ENCODE measurements at regions not wholly inside any gene's neighbourhood (a gene's known extent, or its start where the extent isn't known, plus 50 kb on each side); places are given as distances from the start of the nearest gene placed in this dataset.
"Not testable (repeated sequence)": the region's sequence is repeated elsewhere in the genome, so short reads cannot be mapped to it uniquely, and the experiment has no call there.

GRCh38 chrX:80578517-80579105 is 158.4 kb downstream of the TENT5D start:
- Histone ChIP-seq H3K79me1 (replicated peaks; ENCODE audit: low read length, poor library complexity, severe bottlenecking) (no peaks in the 10 kb centered on the region), H3K27me3 (ENCODE audit: control insufficient read depth in 1 of 2, insufficient read depth in 1 of 2, low read length in 2 of 2) (no peaks in the 10 kb centered on the region), H3K27ac (ENCODE audit: low read length, poor library complexity, severe bottlenecking) (no peak overlapping the region), H3K9ac (ENCODE audit: low read length) (no peak overlapping the region), H4K91ac (ENCODE audit: low read length) (no peak overlapping the region), H3K9me3 (ENCODE audit: control insufficient read depth, low read length) (peaks cover 1% of the 10 kb centered on the region), H3K4me1 (ENCODE audit: control insufficient read depth, insufficient read depth, low read depth, low read length) (no peaks in the 10 kb centered on the region), H3K23ac (ENCODE audit: low read length in 2 of 2) (no peak overlapping the region), H3K36me3 (ENCODE audit: control insufficient read depth in 1 of 2, insufficient read depth in 2 of 2, low read depth in 1 of 2, low read length in 2 of 2) (no peaks in the 10 kb centered on the region), H3K4me2 (ENCODE audit: low read length, poor library complexity, severe bottlenecking) (no peak overlapping the region), H2AFZ (ENCODE audit: low read depth, low read length) (no peak overlapping the region), H3K4me3 (ENCODE audit: insufficient read depth in 1 of 2, low read depth in 1 of 2, low read length in 2 of 2) (no peak overlapping the region), H3K4ac (ENCODE audit: low read depth in 1 of 2, low read length in 2 of 2) (no peak overlapping the region), H2BK12ac (ENCODE audit: low read length in 2 of 2) (no peak overlapping the region), H2BK5ac (ENCODE audit: low read depth, low read length, poor library complexity, severe bottlenecking) (no peak overlapping the region), H2AK5ac (ENCODE audit: low read length, severe bottlenecking) (no peak overlapping the region), H2BK15ac (ENCODE audit: low read depth, poor library complexity, severe bottlenecking) (no peak overlapping the region), H3K14ac (ENCODE audit: low read length in 2 of 2) (no peak overlapping the region), H2BK120ac (ENCODE audit: low read depth, low read length) (no peak overlapping the region), H4K8ac (ENCODE audit: low read length) (no peak overlapping the region), H3K18ac (ENCODE audit: low read depth in 1 of 2, low read length in 2 of 2) (no peak overlapping the region)
- WGBS, result no CpG with 5 or more reads among the region's 3 CpGs
- DNase-seq, result peak; percentile 10

- not testable (repeated sequence) for H4K8ac ChIP-seq (ENCODE audit: low read length); H2AFZ ChIP-seq (ENCODE audit: low read depth, low read length); H3K4me1 ChIP-seq (ENCODE audit: control insufficient read depth, insufficient read depth, low read depth, low read length); H3K4ac ChIP-seq (ENCODE audit: low read depth in 1 of 2, low read length in 2 of 2); H2AK5ac ChIP-seq (ENCODE audit: low read length, severe bottlenecking); H3K9me3 ChIP-seq (ENCODE audit: control insufficient read depth, low read length); H3K18ac ChIP-seq (ENCODE audit: low read depth in 1 of 2, low read length in 2 of 2); H3K27me3 ChIP-seq (ENCODE audit: control insufficient read depth in 1 of 2, insufficient read depth in 1 of 2, low read length in 2 of 2); H4K91ac ChIP-seq (ENCODE audit: low read length); DNase-seq; H2BK15ac ChIP-seq (ENCODE audit: low read depth, poor library complexity, severe bottlenecking); H2BK120ac ChIP-seq (ENCODE audit: low read depth, low read length); H3K9ac ChIP-seq (ENCODE audit: low read length); H3K27ac ChIP-seq (ENCODE audit: low read length, poor library complexity, severe bottlenecking); H3K4me3 ChIP-seq (ENCODE audit: insufficient read depth in 1 of 2, low read depth in 1 of 2, low read length in 2 of 2); H2BK5ac ChIP-seq (ENCODE audit: low read depth, low read length, poor library complexity, severe bottlenecking); H3K79me1 ChIP-seq (replicated peaks; ENCODE audit: low read length, poor library complexity, severe bottlenecking); H3K23ac ChIP-seq (ENCODE audit: low read length in 2 of 2); H3K36me3 ChIP-seq (ENCODE audit: control insufficient read depth in 1 of 2, insufficient read depth in 2 of 2, low read depth in 1 of 2, low read length in 2 of 2); H3K4me2 ChIP-seq (ENCODE audit: low read length, poor library complexity, severe bottlenecking); H3K14ac ChIP-seq (ENCODE audit: low read length in 2 of 2); H2BK12ac ChIP-seq (ENCODE audit: low read length in 2 of 2)
- WGBS, result no CpG with 5 or more reads among the region's 30 CpGs
These were observed 170.7 kb downstream of the TENT5D start for GRCh38 chrX:80590992-80591391.

- no peaks in the 10 kb centered on the region for H3K36me3 ChIP-seq (ENCODE audit: control insufficient read depth in 1 of 2, insufficient read depth in 2 of 2, low read depth in 1 of 2, low read length in 2 of 2)
- no peak overlapping the region for H2BK120ac ChIP-seq (ENCODE audit: low read depth, low read length)
- H2AK5ac ChIP-seq (ENCODE audit: low read length, severe bottlenecking), result no peak overlapping the region
- H3K27me3 ChIP-seq (ENCODE audit: control insufficient read depth in 1 of 2, insufficient read depth in 1 of 2, low read length in 2 of 2), result no peaks in the 10 kb centered on the region
- no peaks in the 10 kb centered on the region for H3K4me1 ChIP-seq (ENCODE audit: control insufficient read depth, insufficient read depth, low read depth, low read length)
- no peak overlapping the region for H2BK15ac ChIP-seq (ENCODE audit: low read depth, poor library complexity, severe bottlenecking)
- no peak overlapping the region for H3K27ac ChIP-seq (ENCODE audit: low read length, poor library complexity, severe bottlenecking)
- no peaks in the 10 kb centered on the region for H3K79me1 ChIP-seq (replicated peaks; ENCODE audit: low read length, poor library complexity, severe bottlenecking)
- H3K9me3 ChIP-seq (ENCODE audit: control insufficient read depth, low read length), result no peaks in the 10 kb centered on the region
- H4K8ac ChIP-seq (ENCODE audit: low read length), result no peak overlapping the region
- no peak overlapping the region for H2BK5ac ChIP-seq (ENCODE audit: low read depth, low read length, poor library complexity, severe bottlenecking)
- H3K4me3 ChIP-seq (ENCODE audit: insufficient read depth in 1 of 2, low read depth in 1 of 2, low read length in 2 of 2), result no peak overlapping the region
- no peak overlapping the region for H4K91ac ChIP-seq (ENCODE audit: low read length)
- H2AFZ ChIP-seq (ENCODE audit: low read depth, low read length), result no peak overlapping the region
- 77% methylated on average over 4 of the region's 7 CpGs for WGBS
- no peak overlapping the region for H3K18ac ChIP-seq (ENCODE audit: low read depth in 1 of 2, low read length in 2 of 2)
- H3K23ac ChIP-seq (ENCODE audit: low read length in 2 of 2), result no peak overlapping the region
- H3K9ac ChIP-seq (ENCODE audit: low read length), result no peak overlapping the region
- no peak overlapping the region for H3K4ac ChIP-seq (ENCODE audit: low read depth in 1 of 2, low read length in 2 of 2)
- no peak for DNase-seq
- H2BK12ac ChIP-seq (ENCODE audit: low read length in 2 of 2), result no peak overlapping the region
- no peak overlapping the region for H3K4me2 ChIP-seq (ENCODE audit: low read length, poor library complexity, severe bottlenecking)
- H3K14ac ChIP-seq (ENCODE audit: low read length in 2 of 2), result no peak overlapping the region
These were observed 182.0 kb downstream of the TENT5D start for GRCh38 chrX:80602036-80602860.
